DMS153 treated with DMSO at 0.1 percent for 48 hours (cell line): ENCODE measurements at regions not wholly inside any gene's neighbourhood (a gene's known extent, or its start where the extent isn't known, plus 50 kb on each side); places are given as distances from the start of the nearest gene placed in this dataset.
"Not testable (repeated sequence)": the region's sequence is repeated elsewhere in the genome, so short reads cannot be mapped to it uniquely, and the experiment has no call there.

Experiments
- DNase-seq: peaks from one replicate; lab custom pipeline; 2025; ENCODE audit not compliant: unreplicated experiment; lab: John Stamatoyannopoulos, UW

DNA sequence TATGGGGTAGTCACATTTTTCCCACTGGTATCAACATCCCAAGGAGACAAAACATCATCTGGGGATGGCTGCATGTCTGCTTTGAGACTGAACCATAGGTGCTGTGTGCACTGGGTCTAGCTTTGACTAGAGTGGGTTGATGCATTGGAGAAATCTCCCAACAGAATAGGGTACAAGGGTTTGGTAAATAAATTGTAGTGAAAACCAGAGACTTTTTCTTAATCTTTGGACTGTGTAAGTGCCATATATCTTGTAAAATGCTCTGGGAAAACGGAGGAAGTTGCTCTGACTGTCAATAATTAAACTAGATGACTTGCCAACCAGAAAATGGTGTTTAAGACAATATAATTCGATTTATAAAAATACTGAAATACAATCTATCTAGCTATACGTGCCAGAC, 1064.0 kb upstream of the SLIT2 start:
- no peak for DNase-seq

DNA sequence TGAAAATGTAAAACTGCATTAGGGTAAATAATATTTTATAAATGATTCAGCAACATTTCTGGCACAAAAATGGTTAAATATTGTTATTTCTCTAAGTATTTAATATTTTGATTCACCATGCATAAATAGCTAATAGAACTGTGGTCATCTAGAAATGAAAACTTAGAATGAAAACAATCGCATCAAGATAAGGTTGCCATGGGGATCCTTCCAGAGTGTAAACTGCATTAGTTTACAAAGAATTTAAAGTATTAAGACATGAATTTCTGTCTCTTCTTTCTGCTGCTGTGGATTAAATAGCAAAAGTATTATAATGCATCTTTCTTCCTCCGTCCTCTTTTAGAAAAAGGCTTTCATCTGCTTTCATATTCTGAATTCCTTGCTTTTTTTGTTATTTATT, 1064.6 kb upstream of the SLIT2 start:
- DNase-seq = no peak

DNA sequence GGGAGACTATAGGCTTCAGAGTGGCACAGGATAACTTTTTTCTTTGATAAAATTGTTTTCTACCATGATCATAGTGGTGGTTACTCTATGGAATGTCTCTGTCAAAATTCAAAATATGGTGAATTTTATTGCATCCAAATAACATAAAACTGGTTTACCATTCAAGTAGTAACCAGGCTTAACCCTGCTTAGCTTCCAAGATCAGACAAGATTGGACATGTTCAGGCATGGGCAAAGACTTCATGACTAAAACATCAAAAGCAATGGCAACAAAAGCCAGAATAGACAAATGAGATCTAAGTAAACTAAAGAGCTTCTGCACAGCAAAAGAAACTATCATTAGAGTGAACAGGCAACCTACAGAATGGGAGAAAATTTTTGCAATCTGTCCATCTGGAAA, 1070.1 kb upstream of the SLIT2 start:
- not testable (repeated sequence) for DNase-seq

DNA sequence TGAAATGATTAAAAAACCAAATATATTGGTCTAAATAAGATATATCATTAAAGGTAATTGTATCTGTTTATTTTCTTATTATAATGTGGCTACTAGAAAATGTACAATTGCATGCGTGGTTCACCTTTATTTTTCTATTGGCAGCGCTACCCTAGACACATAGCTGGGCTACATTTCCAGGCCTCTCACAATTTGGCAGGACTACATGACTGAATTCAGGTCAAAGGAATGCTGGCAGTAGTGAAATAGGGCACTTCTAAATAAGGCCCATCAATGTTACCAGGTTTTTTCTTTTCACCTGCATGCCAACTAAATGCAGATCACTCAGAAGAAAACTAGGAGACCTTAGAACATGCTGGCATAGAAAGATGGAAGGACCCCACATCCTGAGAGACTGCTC, 1072.9 kb upstream of the SLIT2 start:
- DNase-seq = no peak

DNA sequence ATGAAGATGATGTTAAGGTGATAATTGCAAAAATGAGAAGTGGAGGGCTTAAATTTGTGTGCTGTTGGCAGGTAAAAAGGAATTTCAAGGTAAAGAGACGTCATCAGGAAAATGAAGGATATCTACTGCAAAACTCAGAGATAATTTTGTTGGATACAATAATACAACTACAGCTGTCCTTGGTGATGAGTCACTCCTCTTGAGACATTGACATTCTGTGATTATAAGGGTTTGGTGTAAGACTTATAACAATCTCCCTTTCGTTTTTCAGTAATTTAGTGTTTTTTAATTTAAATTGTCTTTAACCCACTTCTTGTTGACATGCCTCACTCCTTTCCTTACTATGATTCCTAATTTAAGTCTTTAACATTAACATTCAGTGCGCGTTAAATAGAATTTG, 1074.1 kb upstream of the SLIT2 start:
- DNase-seq = no peak

DNA sequence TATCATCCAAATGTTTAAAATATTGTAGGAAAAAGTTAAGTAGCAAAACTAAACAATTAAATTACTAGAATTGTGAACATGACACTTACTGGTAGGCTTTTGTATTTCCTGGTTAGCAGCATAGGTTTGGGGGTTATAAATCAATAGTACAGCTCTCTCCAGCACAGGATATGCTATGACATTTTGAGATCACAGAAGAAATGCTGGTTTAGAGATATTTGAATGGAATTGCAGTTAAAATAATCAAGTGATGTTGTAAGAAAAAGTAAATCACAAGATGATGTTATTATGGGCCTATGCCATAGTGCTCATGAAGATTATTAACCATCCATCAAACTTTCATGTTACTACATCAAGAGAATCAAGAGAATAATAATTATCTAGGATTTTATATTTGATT, 1079.9 kb upstream of the SLIT2 start:
- DNase-seq = no peak

DNA sequence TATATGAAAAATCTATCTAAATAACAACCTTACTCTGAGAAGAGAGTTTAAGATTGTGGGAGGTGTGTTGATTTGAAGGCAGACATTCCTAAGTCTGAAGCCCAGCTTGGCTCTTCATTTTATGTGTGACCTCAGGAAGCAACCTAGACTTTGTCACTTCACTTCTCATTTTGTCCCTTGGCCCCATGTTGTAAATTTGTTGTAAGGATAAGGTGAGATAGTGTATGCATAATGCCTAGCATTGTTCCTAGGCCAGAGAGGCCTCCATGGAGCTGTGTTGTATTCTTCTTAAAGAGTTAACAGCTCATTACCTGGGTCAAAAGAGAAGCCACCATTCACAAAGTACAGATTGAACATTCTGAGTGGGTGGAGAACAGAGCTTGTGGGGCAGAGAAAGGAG, 1084.4 kb upstream of the SLIT2 start:
- DNase-seq = no peak

DNA sequence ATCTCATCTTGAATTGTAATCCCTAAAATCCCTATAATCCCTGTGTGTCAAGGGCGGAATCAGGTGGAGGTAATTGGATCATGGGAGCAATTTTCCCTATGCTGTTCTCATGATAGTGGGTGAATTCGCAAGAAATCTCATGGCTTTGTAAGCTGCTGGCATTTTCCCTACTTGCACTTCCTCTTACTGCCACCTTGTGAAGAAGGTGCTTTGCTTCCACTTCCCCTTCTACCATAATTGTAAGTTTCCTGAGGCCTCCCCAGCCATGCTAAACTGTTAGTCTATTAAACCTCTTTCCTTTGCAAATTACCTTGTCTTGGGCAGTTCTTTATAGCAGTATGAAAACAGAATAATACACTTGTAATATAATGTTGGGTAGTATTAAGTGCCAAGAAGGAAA, 1087.4 kb upstream of the SLIT2 start:
- DNase-seq = no peak

DNA sequence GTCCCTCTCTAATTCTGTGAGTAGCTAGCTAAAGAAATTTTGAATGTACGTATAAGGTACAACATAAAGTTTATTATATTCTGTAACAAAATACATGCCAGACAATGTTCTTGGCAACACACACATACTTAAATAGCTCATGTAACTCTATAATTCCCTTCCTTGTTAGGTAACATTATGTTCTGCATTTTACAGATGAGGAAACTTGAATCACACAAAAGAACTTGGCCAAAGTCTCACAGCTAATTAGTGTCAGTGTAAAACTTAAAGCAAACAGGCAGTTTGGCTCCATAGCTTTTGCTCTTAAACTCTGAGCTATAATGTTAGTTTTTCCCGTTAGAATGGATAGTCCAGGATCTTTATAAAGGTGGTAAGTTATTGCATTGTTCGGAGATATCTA, 1091.8 kb upstream of the SLIT2 start:
- DNase-seq = no peak

DNA sequence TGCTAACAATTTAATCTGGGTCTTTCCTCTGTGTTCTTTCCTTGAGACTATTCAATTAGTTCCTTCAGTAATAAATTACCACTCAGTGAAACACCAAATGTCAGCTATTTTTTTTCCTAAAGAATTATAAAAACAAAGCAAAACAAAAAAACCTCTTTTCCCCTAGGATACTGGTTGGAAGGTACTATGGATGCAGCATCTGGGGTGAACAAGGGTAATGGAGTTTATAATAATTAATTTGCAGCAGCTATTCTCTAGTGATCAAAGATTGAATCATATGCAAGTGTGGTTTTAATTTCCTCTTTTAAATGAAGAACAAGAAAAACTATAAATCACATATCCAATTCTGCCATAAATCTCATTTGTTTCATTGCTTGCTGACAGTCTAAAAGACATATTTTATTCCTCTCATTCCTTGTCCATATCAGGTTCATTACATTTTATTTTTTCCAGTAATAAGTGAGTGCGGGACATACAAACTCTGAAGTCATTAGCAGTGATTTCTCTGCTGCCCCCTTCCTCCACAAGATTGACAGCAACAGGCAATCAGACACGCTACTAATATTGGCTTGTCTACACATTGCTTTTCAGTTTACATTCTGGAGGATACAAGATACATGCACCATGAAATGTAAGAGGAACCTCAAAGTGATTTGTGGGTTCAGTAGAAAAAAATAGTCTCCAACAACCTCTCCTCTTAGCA, 1093.4 kb upstream of the SLIT2 start:
- DNase-seq = no peak

DNA sequence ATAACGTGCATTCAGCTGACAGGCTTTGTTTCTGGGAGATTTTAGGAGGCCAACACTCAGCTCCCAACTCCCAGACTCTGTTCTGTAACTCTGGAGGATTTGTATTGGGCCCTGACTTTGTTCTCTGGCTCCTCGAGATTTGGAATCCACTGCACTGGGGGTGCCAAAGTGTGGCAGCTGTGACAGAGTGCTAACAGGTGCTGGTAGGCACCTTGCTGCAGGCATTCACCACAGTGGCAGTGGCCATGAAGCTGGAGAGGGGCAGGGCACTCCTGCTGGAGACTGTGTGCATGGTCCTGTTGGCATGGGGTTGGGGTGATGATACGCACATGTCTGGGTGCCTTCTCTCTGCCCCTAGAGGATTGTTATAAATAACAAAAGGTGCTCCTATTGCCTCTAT, 1094.9 kb upstream of the SLIT2 start:
- no peak for DNase-seq

DNA sequence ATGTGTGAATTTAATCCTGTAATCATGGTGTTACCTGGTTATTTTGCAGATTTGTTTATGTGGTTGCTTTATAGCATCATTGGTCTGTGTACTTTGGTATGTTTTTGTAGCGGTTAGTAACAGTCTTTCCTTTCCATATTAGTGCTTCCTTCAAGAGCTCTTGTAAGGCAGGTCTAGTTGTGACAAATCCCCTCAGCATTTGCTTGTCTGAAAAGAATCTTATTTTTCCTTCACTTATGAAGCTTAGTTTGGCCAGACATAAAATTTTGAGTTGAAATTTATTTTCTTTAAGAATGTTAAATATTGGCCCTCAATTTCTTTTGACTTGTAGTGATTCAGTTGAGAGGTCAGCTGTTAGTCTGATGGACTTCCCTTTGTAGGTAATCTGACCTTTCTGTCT, 1096.1 kb upstream of the SLIT2 start:
- no peak for DNase-seq

DNA sequence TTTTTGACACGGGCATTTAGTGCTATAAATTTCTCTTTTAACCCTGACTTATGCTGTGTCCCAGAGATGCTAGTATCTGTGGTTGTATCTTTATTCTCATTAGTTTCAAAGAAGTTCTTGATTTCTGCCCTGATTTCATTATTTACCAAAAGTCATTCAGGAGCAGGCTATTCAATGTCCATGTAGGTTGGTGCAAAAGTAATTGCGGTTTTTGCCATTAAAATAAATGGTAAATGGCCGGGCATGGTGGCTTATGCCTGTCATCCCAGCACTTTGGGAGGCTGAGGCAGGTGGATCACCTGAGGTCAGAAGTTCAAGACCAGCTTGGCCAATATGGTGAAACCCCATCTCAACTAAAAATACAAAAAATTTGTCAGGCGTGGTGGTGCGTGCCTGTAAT, 1097.4 kb upstream of the SLIT2 start:
- DNase-seq = not testable (repeated sequence)

DNA sequence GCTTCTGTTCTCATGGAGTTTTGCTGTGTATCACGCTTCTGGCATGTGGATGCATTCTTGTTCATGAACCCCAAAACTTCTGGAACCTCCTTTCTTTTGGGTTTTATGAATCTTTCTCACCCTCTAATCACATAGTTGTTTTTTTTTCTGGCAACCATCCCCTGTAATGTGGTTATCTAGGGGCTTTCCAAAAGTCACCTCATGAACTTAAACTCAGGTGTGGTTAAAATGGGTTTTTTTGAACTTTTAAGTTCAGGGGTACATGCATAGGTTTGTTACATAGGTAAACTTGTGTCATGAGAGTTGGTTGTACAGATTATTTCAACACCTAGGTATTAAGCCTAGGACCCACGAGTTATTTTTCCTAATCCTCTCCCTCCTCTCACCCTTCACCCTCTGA, 1099.4 kb upstream of the SLIT2 start:
- DNase-seq = no peak

DNA sequence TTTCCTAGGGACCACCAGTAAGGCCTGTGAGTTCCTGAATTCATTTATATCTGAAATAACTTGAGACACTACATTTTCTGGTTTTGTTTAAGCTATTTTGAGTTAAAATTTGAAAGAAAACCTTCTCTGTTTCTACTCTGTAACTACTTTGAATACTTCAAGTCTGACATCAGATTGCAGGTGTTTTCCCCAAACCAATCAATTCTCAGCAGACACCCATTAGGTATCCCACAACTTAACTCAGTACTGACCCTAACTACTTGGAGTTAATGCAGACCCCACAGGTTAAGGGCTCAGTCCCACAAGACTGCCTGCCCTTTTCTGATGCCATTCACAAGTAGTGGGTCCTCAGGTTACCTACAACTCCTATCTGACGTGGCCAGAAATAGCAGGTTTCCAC, 1100.0 kb upstream of the SLIT2 start:
- no peak for DNase-seq

DNA sequence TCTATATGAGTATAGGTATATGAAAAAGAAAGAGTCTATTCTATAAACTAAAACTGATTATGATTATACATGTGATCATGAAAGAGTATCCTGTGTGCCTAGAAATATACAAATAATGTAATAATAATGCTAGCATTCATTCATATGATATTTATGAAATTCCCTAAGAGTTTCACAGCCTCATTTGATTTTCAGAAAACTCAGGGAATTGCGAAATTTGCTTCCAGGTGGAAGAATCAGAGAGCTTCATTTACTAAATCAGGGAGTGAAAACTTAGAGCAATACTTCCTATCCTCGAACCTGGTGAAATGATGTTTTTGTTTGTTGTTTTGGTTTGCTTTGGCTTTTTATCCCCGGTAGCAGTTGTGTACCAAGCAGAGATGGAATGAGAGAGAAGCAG, 1105.7 kb upstream of the SLIT2 start:
- no peak for DNase-seq

DNA sequence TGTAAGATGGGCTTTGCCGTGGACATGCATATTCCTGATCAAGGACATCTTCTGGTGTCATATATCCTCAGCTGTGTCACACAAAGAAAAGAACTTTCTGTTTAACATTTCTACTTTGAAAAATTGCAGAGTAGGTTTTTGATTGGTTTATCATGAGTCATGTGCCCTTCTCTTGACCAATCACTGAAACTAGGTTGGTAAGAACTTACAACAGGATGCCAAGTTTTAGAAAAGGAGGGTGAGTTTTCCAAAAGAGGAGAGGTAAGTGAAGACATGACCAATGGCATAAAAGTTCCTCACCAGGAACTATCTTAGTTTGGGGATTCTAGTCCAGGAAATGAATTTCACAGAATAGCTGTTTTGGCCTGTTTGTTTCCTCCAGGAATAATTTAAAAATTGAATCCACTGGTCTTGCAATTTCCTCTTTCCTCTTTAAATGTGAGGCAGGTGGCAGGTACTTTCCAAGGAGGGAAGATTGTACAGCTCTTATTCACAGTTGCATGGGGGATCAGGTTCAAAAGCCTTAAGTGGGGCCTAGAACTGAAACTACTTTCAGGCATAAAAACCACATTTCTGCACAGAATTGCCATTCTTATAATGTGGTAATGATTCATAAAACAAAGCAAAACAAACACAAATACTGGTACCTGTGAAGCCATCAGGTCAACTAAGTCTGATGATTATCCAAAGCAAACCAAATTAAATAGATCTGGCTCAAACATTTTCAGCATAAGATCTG, 1114.5 kb upstream of the LCORL start:
- no peak for DNase-seq

DNA sequence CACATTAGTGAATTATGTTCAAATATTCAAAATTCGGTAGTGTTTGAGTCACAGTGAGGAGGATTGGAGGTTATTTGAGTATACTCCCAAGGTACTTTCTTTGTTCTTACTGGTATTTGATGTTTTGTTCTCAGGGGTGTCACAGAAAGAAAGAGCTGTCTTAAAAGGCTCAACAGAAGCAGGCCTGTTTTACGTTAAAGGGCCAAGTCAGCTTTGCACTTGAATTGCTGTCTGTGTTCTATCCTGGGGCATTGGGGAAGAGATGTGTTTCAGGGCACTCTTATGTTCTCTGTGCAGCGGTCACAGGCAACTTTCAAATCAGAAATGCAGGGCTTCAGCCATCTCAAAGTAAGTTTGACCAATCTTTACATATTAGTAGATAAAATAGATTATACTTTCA, 1113.1 kb upstream of the LCORL start:
- DNase-seq = no peak

DNA sequence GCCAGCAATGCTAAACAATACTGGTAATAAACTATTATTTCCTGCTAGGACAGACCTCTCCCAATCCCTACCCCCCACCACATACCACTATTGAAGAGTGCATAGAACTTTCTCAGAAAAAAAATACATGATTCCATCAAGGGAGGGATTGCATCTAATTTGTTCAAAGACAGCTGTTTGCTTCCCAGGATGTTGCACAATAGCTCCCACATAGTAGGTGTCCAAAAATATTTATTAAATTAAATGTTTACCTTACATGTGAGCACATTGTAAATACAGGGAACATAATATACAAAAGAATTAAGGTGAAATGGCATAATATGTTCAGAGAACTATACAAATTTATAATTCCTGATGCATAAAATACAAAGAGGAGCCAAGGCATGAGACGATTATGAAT, 1111.8 kb upstream of the LCORL start:
- no peak for DNase-seq

DNA sequence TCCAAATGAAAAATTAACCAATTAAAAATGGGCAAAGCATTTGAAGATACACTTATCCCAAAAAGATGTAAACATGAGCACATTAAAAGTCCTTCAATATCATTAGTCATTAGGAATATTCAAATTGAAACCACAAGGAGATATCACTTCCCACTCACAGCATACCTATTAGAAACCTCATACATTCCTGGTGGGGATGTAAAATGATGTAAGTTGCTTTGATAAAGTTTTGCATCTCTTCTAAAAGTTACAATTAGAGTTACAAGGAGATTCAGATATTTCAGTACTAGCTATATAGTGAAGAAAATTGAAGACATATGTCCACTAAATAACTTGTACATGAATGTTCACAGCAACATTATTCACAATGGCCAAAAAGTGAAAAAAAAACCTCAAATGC, 1109.3 kb upstream of the LCORL start:
- no peak for DNase-seq

DNA sequence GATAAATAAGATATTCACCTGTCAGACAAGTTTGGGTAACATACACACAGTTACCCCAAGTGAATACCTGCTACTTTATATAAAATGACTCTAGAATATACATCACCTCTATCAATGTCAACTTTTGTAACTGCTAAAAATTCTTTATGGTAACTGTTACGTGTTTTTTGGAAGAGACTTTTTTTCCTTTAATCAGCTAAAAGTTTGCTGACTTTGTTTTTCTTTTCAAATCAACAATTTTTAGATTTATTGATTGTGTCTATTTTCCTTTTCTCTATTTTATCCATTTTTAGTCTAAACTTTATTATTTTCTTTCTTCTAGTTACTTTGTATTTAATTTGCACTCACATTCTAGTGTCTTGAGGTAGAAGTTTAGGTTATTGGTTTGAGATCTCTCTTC, 1106.6 kb upstream of the LCORL start:
- DNase-seq = no peak

DNA sequence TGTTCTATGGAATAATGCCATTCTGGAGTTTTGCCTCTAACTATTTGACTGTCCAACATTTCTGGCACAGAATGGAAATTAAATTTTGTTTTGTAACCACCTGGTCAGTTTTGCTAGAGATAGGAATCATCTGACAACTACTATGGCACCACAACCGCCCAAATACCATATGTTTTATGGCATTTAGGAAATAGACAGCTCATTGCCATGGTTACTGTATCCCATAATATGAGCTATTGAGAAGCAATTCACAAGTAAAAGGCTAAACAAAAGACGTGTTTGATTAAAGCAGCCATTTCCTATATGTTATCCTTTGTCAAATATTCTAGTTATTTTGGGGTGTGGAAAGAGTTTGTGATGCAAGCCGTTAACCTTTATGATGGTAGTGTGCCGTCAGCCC, 1105.3 kb upstream of the LCORL start:
- DNase-seq = no peak

DNA sequence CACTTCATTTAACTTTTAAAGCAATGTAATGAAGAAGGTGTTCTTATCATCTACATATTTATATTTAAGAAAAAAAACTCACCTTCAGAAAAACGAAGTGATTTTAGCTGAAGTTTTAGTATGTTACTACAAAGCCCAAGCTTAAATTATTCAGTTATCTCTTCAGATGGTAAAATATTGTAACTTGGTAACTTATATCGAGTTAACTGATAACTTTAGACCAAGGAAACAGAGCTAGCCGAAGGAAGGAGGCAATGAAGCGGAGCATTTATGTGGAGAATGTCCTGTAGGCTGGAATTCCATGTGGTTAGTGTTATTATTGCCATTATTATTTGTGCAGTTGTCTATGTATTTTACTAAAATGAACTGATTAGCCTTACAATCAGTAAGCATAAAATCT, 1102.1 kb upstream of the LCORL start:
- no peak for DNase-seq
